ENCODE measurements at regions not wholly inside any gene's neighbourhood (a gene's known extent, or its start where the extent isn't known, plus 50 kb on each side); places are given as distances from the start of the nearest gene placed in this dataset.

GRCh38 chr12:112716099-112717093 lies 75.2 kb upstream of the RPH3A start:
- DNase-seq (no peak), ATAC-seq (no peak)
- no peak overlapping the region for H3K4me3 ChIP-seq
- H3K36me3 ChIP-seq, result no peaks in the 10 kb centered on the region
- H3K27ac ChIP-seq, result no peak overlapping the region
- intact Hi-C loops (cut with DNase I; ENCODE audit: low total_unique reads), result no loop called here
- H3K9me3 ChIP-seq, result no peaks in the 10 kb centered on the region
- H3K27me3 ChIP-seq, result no peaks in the 10 kb centered on the region
- H3K4me1 ChIP-seq, result no peaks in the 10 kb centered on the region
- TF ChIP-seq CTCF (IDR thresholded peaks at IDR 0.05 in 4 of 5, conservative IDR thresholded peaks at IDR 0.05 in 1 of 5) (no peak), POLR2A (IDR thresholded peaks at IDR 0.05) (no peak)
- in situ Hi-C loops (cut with MboI; ENCODE audit: low sequenced_read_pairs in 4 of 4), result no loop called here

- Histone ChIP-seq H3K27me3 (no peaks in the 10 kb centered on the region), H3K4me3 (no peak overlapping the region), H3K36me3 (no peaks in the 10 kb centered on the region), H3K27ac (no peak overlapping the region), H3K9me3 (no peaks in the 10 kb centered on the region), H3K4me1 (no peaks in the 10 kb centered on the region)
- no peak for ATAC-seq
- intact Hi-C loops (cut with DNase I; ENCODE audit: low total_unique reads) (no loop called here), in situ Hi-C loops (cut with MboI; ENCODE audit: low sequenced_read_pairs in 4 of 4) (no loop called here)
- TF ChIP-seq CTCF (IDR thresholded peaks at IDR 0.05 in 4 of 5, conservative IDR thresholded peaks at IDR 0.05 in 1 of 5), result no peak
- TF ChIP-seq POLR2A (IDR thresholded peaks at IDR 0.05), result no peak
- DNase-seq, result no peak
Observed at GRCh38 chr12:112728864-112729263, 62.7 kb upstream of the RPH3A start.

GRCh38 chr12:112734859-112735695 lies 56.5 kb upstream of the RPH3A start:
- intact Hi-C loops (cut with DNase I; ENCODE audit: low total_unique reads), result loop anchor here (10.0 kb wide), 1 partner anchor 120 kb away; no protein-coding TSS in a partner anchor
- no peaks in the 10 kb centered on the region for H3K9me3 ChIP-seq
- TF ChIP-seq POLR2A (IDR thresholded peaks at IDR 0.05) (no peak), CTCF (IDR thresholded peaks at IDR 0.05 in 4 of 5, conservative IDR thresholded peaks at IDR 0.05 in 1 of 5) (no peak)
- no peaks in the 10 kb centered on the region for H3K36me3 ChIP-seq
- in situ Hi-C loops (cut with MboI; ENCODE audit: low sequenced_read_pairs in 4 of 4), result no loop called here
- DNase-seq, result no peak
- no peak for ATAC-seq
- no peaks in the 10 kb centered on the region for H3K4me1 ChIP-seq
- H3K4me3 ChIP-seq, result no peak overlapping the region
- no peak overlapping the region for H3K27ac ChIP-seq
- H3K27me3 ChIP-seq, result no peaks in the 10 kb centered on the region

GRCh38 chr12:112738531-112738930 lies 53.0 kb upstream of the RPH3A start:
- no peaks in the 10 kb centered on the region for H3K27me3 ChIP-seq
- no peak for ATAC-seq

More at GRCh38 chr12:112738531-112738930, 53.0 kb upstream of the RPH3A start:
- intact Hi-C loops (cut with DNase I; ENCODE audit: low total_unique reads) (loop anchor here (10.0 kb wide), 1 partner anchor 116 kb away; no protein-coding TSS in a partner anchor), in situ Hi-C loops (cut with MboI; ENCODE audit: low sequenced_read_pairs in 4 of 4) (no loop called here)
- no peak for DNase-seq
- Histone ChIP-seq H3K36me3 (no peaks in the 10 kb centered on the region), H3K4me1 (no peaks in the 10 kb centered on the region), H3K9me3 (no peaks in the 10 kb centered on the region), H3K27ac (no peak overlapping the region), H3K4me3 (no peak overlapping the region)
- no peak for TF ChIP-seq CTCF (IDR thresholded peaks at IDR 0.05 in 4 of 5, conservative IDR thresholded peaks at IDR 0.05 in 1 of 5)
- TF ChIP-seq POLR2A (IDR thresholded peaks at IDR 0.05), result no peak
